H9 (cell line): ENCODE measurements at regions not wholly inside any gene's neighbourhood (a gene's known extent, or its start where the extent isn't known, plus 50 kb on each side); places are given as distances from the start of the nearest gene placed in this dataset.

Experiments used
- DNase-seq: peaks from one replicate; pipeline ENCODE4 v3.0.0-alpha.2; 2017
- H2AFZ ChIP-seq: one replicate; pipeline ENCODE4 v1.6.1; 2013; ENCODE audit warnings: mild to moderate bottlenecking, low read length, control low read depth, moderate library complexity
- H2AK5ac ChIP-seq: 2 replicates; pipeline ENCODE4 v1.6.1; 2013; ENCODE audit warnings: low read length, control low read depth, mixed read lengths; ENCODE audit not compliant: insufficient read length
- H2BK120ac ChIP-seq: one replicate; pipeline ENCODE4 v1.6.1; 2013; ENCODE audit warnings: low read depth, mild to moderate bottlenecking, low read length, control low read depth, inconsistent platforms; ENCODE audit not compliant: poor library complexity, severe bottlenecking
- H2BK12ac ChIP-seq: 2 replicates; pipeline ENCODE4 v1.6.1; 2013; ENCODE audit warnings: low read length, control low read depth, mixed read lengths, low read depth; ENCODE audit not compliant: insufficient read length
- H2BK15ac ChIP-seq: 2 replicates; pipeline ENCODE4 v1.6.1; 2013; ENCODE audit warnings: low read depth, low read length, control low read depth
- H2BK20ac ChIP-seq: one replicate; pipeline ENCODE4 v1.6.1; 2013; ENCODE audit warnings: low read depth, mild to moderate bottlenecking, low read length, control low read depth, inconsistent platforms; ENCODE audit not compliant: poor library complexity, severe bottlenecking
- H2BK5ac ChIP-seq: 2 replicates; pipeline ENCODE4 v1.6.1; 2013; ENCODE audit warnings: low read length, control low read depth, mixed read lengths; ENCODE audit not compliant: insufficient read length
- H3K14ac ChIP-seq: 2 replicates; pipeline ENCODE4 v1.6.1; 2013; ENCODE audit warnings: low read length, control low read depth; ENCODE audit not compliant: insufficient read depth
- H3K18ac ChIP-seq: 2 replicates; pipeline ENCODE4 v1.6.1; 2013; ENCODE audit warnings: low read depth, mild to moderate bottlenecking, mixed read lengths, low read length, control low read depth; ENCODE audit not compliant: insufficient read length
- H3K23ac ChIP-seq: 2 replicates; pipeline ENCODE4 v1.6.1; 2013; ENCODE audit warnings: low read length, control low read depth, mixed read lengths, low read depth; ENCODE audit not compliant: insufficient read length
- H3K23me2 ChIP-seq: 2 replicates; pipeline ENCODE4 v1.6.1; 2013; ENCODE audit warnings: low read depth, mild to moderate bottlenecking, mixed read lengths, low read length, control low read depth; ENCODE audit not compliant: insufficient read length, poor library complexity, severe bottlenecking
- H3K27ac ChIP-seq: 2 replicates; pipeline ENCODE4 v1.5.1; 2013; ENCODE audit warnings: low read length, control low read depth, mixed read lengths, low read depth; ENCODE audit not compliant: insufficient read length
- H3K27me3 ChIP-seq: 2 replicates; pipeline ENCODE4 v1.6.1; 2013; ENCODE audit warnings: low read length, control low read depth, inconsistent platforms; ENCODE audit not compliant: insufficient read depth
- H3K4ac ChIP-seq: 2 replicates; pipeline ENCODE4 v1.6.1; 2013; ENCODE audit warnings: low read depth, mild to moderate bottlenecking, control low read depth, inconsistent platforms, low read length, moderate library complexity
- H3K4me1 ChIP-seq: 2 replicates; pipeline ENCODE4 v1.6.1; 2013; ENCODE audit warnings: low read length, control low read depth, inconsistent platforms; ENCODE audit not compliant: insufficient read depth
- H3K4me2 ChIP-seq: 2 replicates; pipeline ENCODE4 v1.6.1; 2013; ENCODE audit warnings: low read length, control low read depth, mixed read lengths; ENCODE audit not compliant: insufficient read length, insufficient read depth
- H3K56ac ChIP-seq: 2 replicates; pipeline ENCODE4 v1.6.1; 2013; ENCODE audit warnings: low read depth, mild to moderate bottlenecking, mixed read lengths, low read length, control low read depth; ENCODE audit not compliant: insufficient read length
- H3K79me1 ChIP-seq: 2 replicates; pipeline ENCODE4 v1.6.1; 2013; ENCODE audit warnings: low read depth, mild to moderate bottlenecking, moderate library complexity, low read length, control low read depth, inconsistent platforms; ENCODE audit not compliant: insufficient read depth, poor library complexity, severe bottlenecking
- H3K79me2 ChIP-seq: 2 replicates; pipeline ENCODE4 v1.6.1; 2013; ENCODE audit warnings: low read length, control low read depth, inconsistent platforms; ENCODE audit not compliant: insufficient read depth
- H3K9ac ChIP-seq: 2 replicates; pipeline ENCODE4 v1.6.1; 2013; ENCODE audit warnings: low read length, control low read depth, mixed read lengths; ENCODE audit not compliant: insufficient read length; ENCODE audit errors: extremely low read depth
- H3K9me3 ChIP-seq: one replicate; pipeline ENCODE4 v1.6.1; 2013; ENCODE audit warnings: low read depth, low read length, inconsistent platforms; ENCODE audit not compliant: control insufficient read depth
- H3T11ph ChIP-seq: one replicate; pipeline ENCODE4 v1.6.1; 2013; ENCODE audit warnings: mild to moderate bottlenecking, low read length, control low read depth, inconsistent platforms
- H4K20me1 ChIP-seq: one replicate; pipeline ENCODE4 v1.6.1; 2013; ENCODE audit not compliant: control insufficient read depth, insufficient read length, insufficient read depth
- H4K5ac ChIP-seq: 2 replicates; pipeline ENCODE4 v1.6.1; 2013; ENCODE audit warnings: low read depth, mild to moderate bottlenecking, mixed read lengths, low read length, control low read depth; ENCODE audit not compliant: insufficient read length
- H4K8ac ChIP-seq: replicated peaks from 2 replicates; pipeline ENCODE4 v1.6.1; 2013; ENCODE audit warnings: low read length, control low read depth, mixed read lengths, low read depth; ENCODE audit not compliant: insufficient read length
- H4K91ac ChIP-seq: 2 replicates; pipeline ENCODE4 v1.6.1; 2013; ENCODE audit warnings: low read depth, mild to moderate bottlenecking, moderate library complexity, mixed read lengths, low read length, control low read depth; ENCODE audit not compliant: insufficient read length
- H3K27ac Mint-ChIP-seq, 3 experiments: 2 replicates in 2 of 3; 3 replicates in 1 of 3; pipeline ENCODE4 v1.8.0; 2020 to 2021; ENCODE audit warnings: mixed read lengths in 3 of 3, mild to moderate bottlenecking in 1 of 3, moderate library complexity in 1 of 3
- H3K27me3 Mint-ChIP-seq: 2 replicates; pipeline ENCODE4 v1.8.0; 2021; ENCODE audit warnings: low read depth, mild to moderate bottlenecking, moderate library complexity, mixed read lengths
- H3K36me3 Mint-ChIP-seq, 3 experiments: 2 replicates in 2 of 3; 3 replicates in 1 of 3; pipeline ENCODE4 v1.8.0; 2020 to 2021; ENCODE audit warnings: low read depth in 3 of 3, mixed read lengths in 3 of 3; ENCODE audit not compliant: insufficient read depth in 1 of 3
- H3K4me1 Mint-ChIP-seq, 2 experiments: 2 replicates each; pipeline ENCODE4 v1.8.0; 2020; ENCODE audit warnings: mixed read lengths in 2 of 2
- H3K4me3 Mint-ChIP-seq, 2 experiments: 2 replicates in 1 of 2; 3 replicates in 1 of 2; pipeline ENCODE4 v1.8.0; 2020 to 2021; ENCODE audit warnings: mild to moderate bottlenecking in 2 of 2, mixed read lengths in 2 of 2, moderate library complexity in 1 of 2
- H3K9me3 Mint-ChIP-seq, 2 experiments: 2 replicates in 1 of 2; 3 replicates in 1 of 2; pipeline ENCODE4 v1.8.0; 2020; ENCODE audit warnings: mild to moderate bottlenecking in 2 of 2, mixed read lengths in 2 of 2, moderate library complexity in 1 of 2
- WGBS: extraction: QIAGEN DNeasy Blood & Tissue Kit; methylation state at CpG from one replicate; pipeline ENCODE4 v1.1.7; 2013; ENCODE audit warnings: missing lambda C conversion rate, low lambda C conversion rate, mixed read lengths; ENCODE audit not compliant: insufficient read length; ENCODE audit errors: extremely low coverage; 5-methylcytosine and 5-hydroxymethylcytosine counted together
- TF ChIP-seq, protein P1 (sequence below): fragments of 200-600 bp; sonication (generic); conservative IDR thresholded peaks from 3 replicates; pipeline ENCODE4 v1.8.0; 2021; ENCODE audit warnings: antibody characterized with exemption, mild to moderate bottlenecking

- H3K9me3 ChIP-seq, result no peaks in the 10 kb centered on the region
- no peak overlapping the region for H2BK120ac ChIP-seq
- H4K20me1 ChIP-seq, result no peaks in the 10 kb centered on the region
- no peaks in the 10 kb centered on the region for H3K4me1 ChIP-seq
- TF ChIP-seq, protein P1, sequence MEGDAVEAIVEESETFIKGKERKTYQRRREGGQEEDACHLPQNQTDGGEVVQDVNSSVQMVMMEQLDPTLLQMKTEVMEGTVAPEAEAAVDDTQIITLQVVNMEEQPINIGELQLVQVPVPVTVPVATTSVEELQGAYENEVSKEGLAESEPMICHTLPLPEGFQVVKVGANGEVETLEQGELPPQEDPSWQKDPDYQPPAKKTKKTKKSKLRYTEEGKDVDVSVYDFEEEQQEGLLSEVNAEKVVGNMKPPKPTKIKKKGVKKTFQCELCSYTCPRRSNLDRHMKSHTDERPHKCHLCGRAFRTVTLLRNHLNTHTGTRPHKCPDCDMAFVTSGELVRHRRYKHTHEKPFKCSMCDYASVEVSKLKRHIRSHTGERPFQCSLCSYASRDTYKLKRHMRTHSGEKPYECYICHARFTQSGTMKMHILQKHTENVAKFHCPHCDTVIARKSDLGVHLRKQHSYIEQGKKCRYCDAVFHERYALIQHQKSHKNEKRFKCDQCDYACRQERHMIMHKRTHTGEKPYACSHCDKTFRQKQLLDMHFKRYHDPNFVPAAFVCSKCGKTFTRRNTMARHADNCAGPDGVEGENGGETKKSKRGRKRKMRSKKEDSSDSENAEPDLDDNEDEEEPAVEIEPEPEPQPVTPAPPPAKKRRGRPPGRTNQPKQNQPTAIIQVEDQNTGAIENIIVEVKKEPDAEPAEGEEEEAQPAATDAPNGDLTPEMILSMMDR, result no peak
- H3K14ac ChIP-seq, result no peak overlapping the region
- H4K8ac ChIP-seq, result no peak overlapping the region
- no peak overlapping the region for H3K9ac ChIP-seq
- H3K79me1 ChIP-seq, result no peaks in the 10 kb centered on the region
- no peak overlapping the region for H2AK5ac ChIP-seq
- H3K56ac ChIP-seq, result no peak overlapping the region
- H3K4me2 ChIP-seq, result no peak overlapping the region
- H2BK12ac ChIP-seq, result no peak overlapping the region
- no peak for DNase-seq
- H3K23me2 ChIP-seq, result no peaks in the 10 kb centered on the region
- H2BK5ac ChIP-seq, result no peak overlapping the region
- H3K4ac ChIP-seq, result no peak overlapping the region
- H3K23ac ChIP-seq, result no peak overlapping the region
- no peak overlapping the region for H3T11ph ChIP-seq
- no peak overlapping the region for H3K27ac Mint-ChIP-seq
- no peak overlapping the region for H2BK15ac ChIP-seq
- no CpG with 5 or more reads among the region's 8 CpGs for WGBS
- H3K27ac ChIP-seq, result no peak overlapping the region
- H3K9me3 Mint-ChIP-seq, result 0 out of 5 replicates have a peak, but pooled peaks cover 0 to 4% of the 10 kb centered on the region in 2 experiments
- no peaks in the 10 kb centered on the region for H3K27me3 ChIP-seq
- H3K36me3 Mint-ChIP-seq, result no peaks in the 10 kb centered on the region
- H2AFZ ChIP-seq, result no peak overlapping the region
- peaks cover 0 to 3% of the 10 kb centered on the region in 2 experiments; a peak in 2 of 4 replicates for H3K4me1 Mint-ChIP-seq
- no peaks in the 10 kb centered on the region for H3K27me3 Mint-ChIP-seq
- no peak overlapping the region for H2BK20ac ChIP-seq
- H3K79me2 ChIP-seq, result no peaks in the 10 kb centered on the region
- H3K4me3 Mint-ChIP-seq, result no peak overlapping the region
- H4K91ac ChIP-seq, result no peak overlapping the region
- no peak overlapping the region for H3K18ac ChIP-seq
- no peak overlapping the region for H4K5ac ChIP-seq
Observed at GRCh38 chr16:25593260-25593659, 98.5 kb upstream of the HS3ST4 start.
